HFF-Myc (cell line): ENCODE measurements at regions not wholly inside any gene's neighbourhood (a gene's known extent, or its start where the extent isn't known, plus 50 kb on each side); places are given as distances from the start of the nearest gene placed in this dataset.

Source experiments
- DNase-seq: peaks from one replicate; pipeline ENCODE4 v3.0.0-alpha.2; 2011; ENCODE audit warnings: low read depth; ENCODE audit errors: extremely low read depth
- H3K4me3 ChIP-seq: replicated peaks from 2 replicates; pipeline ENCODE4 v1.5.1; 2011; ENCODE audit warnings: low read depth, mild to moderate bottlenecking, control low read depth, low read length
- CTCF ChIP-seq: IDR thresholded peaks from 2 replicates; pipeline ENCODE4 v1.5.1; 2012; ENCODE audit warnings: mild to moderate bottlenecking, low read depth, low read length, control low read depth; ENCODE audit errors: missing control alignments

GRCh38 chr4:116824172-116824571 lies 261.2 kb downstream of the TRAM1L1 start:
- no peak overlapping the region for H3K4me3 ChIP-seq
- no peak for TF ChIP-seq CTCF
- no peak for DNase-seq

- DNase-seq = no peak
- no peak for TF ChIP-seq CTCF
- no peak overlapping the region for H3K4me3 ChIP-seq
Observed at GRCh38 chr4:116811730-116812129, 273.6 kb downstream of the TRAM1L1 start.

GRCh38 chr4:116796022-116796421 lies 289.4 kb downstream of the TRAM1L1 start:
- TF ChIP-seq CTCF = no peak
- no peak overlapping the region for H3K4me3 ChIP-seq
- DNase-seq = no peak

- TF ChIP-seq CTCF = no peak
- DNase-seq = no peak
- no peak overlapping the region for H3K4me3 ChIP-seq
Observed at GRCh38 chr4:116788723-116789122, 296.7 kb downstream of the TRAM1L1 start.

- no peak for TF ChIP-seq CTCF
- DNase-seq = no peak
- H3K4me3 ChIP-seq = no peak overlapping the region
Observed at GRCh38 chr4:116755051-116755450, 330.3 kb downstream of the TRAM1L1 start.

GRCh38 chr4:116752027-116752426 lies 333.3 kb downstream of the TRAM1L1 start:
- DNase-seq = no peak
- no peak overlapping the region for H3K4me3 ChIP-seq
- no peak for TF ChIP-seq CTCF

- no peak for TF ChIP-seq CTCF
Observed at GRCh38 chr4:116736756-116737155, 348.6 kb downstream of the TRAM1L1 start.

More at GRCh38 chr4:116736756-116737155, 348.6 kb downstream of the TRAM1L1 start:
- H3K4me3 ChIP-seq = no peak overlapping the region
- DNase-seq = no peak
